NOMO-1 treated with dmso at 0.1 percent for 144 hours (cell line): ENCODE measurements at regions not wholly inside any gene's neighbourhood (a gene's known extent, or its start where the extent isn't known, plus 50 kb on each side); places are given as distances from the start of the nearest gene placed in this dataset.
A peak's percentile ranks its signal among the peaks of the same experiment; 100 is the strongest.

Source experiments
- DNase-seq: peaks from one replicate; lab custom pipeline; 2025; ENCODE audit not compliant: unreplicated experiment; lab: John Stamatoyannopoulos, UW

- no peak for DNase-seq
Observed at GRCh38 chr7:124432009-124432578, 333.5 kb downstream of the GPR37 start.

- DNase-seq, result no peak
Observed at GRCh38 chr7:124429923-124430322, 335.7 kb downstream of the GPR37 start.

GRCh38 chr7:124428781-124429180 lies 336.8 kb downstream of the GPR37 start:
- no peak for DNase-seq

- no peak for DNase-seq
Observed at GRCh38 chr7:124426621-124427020, 339.0 kb downstream of the GPR37 start.

GRCh38 chr7:124423863-124424262 lies 341.7 kb downstream of the GPR37 start:
- DNase-seq, result no peak

- DNase-seq, result no peak
Observed at GRCh38 chr7:124422081-124422480, 343.5 kb downstream of the GPR37 start.

GRCh38 chr7:124420367-124420766 lies 345.2 kb downstream of the GPR37 start:
- no peak for DNase-seq

GRCh38 chr7:124413029-124413428 lies 352.6 kb downstream of the GPR37 start:
- no peak for DNase-seq

GRCh38 chr7:124412531-124412930 lies 353.1 kb downstream of the GPR37 start:
- no peak for DNase-seq

GRCh38 chr7:124411796-124412195 lies 353.8 kb downstream of the GPR37 start:
- DNase-seq, result no peak

- no peak for DNase-seq
Observed at GRCh38 chr7:124403587-124403986, 362.0 kb downstream of the GPR37 start.

GRCh38 chr7:124403112-124403511 lies 362.5 kb downstream of the GPR37 start:
- DNase-seq, result no peak

- no peak for DNase-seq
Observed at GRCh38 chr7:124399941-124400340, 365.7 kb downstream of the GPR37 start.

- no peak for DNase-seq
Observed at GRCh38 chr7:124398937-124399552, 366.2 kb upstream of the TMEM229A start.

- DNase-seq, result no peak
Observed at GRCh38 chr7:124397134-124397533, 364.3 kb upstream of the TMEM229A start.

GRCh38 chr7:124390301-124390700 lies 357.4 kb upstream of the TMEM229A start:
- no peak for DNase-seq

- DNase-seq, result no peak
Observed at GRCh38 chr7:124388751-124389150, 355.9 kb upstream of the TMEM229A start.

- DNase-seq, result no peak
Observed at GRCh38 chr7:124387056-124387455, 354.2 kb upstream of the TMEM229A start.

- no peak for DNase-seq
Observed at GRCh38 chr7:124379296-124379695, 346.4 kb upstream of the TMEM229A start.

- no peak for DNase-seq
Observed at GRCh38 chr7:124376111-124376510, 343.2 kb upstream of the TMEM229A start.

- DNase-seq, result no peak
Observed at GRCh38 chr7:124375391-124375790, 342.5 kb upstream of the TMEM229A start.

GRCh38 chr7:124369310-124369709 lies 336.4 kb upstream of the TMEM229A start:
- DNase-seq, result no peak

GRCh38 chr7:124366118-124366517 lies 333.3 kb upstream of the TMEM229A start:
- peak; percentile 12 for DNase-seq
